SK-N-DZ (cell line): ENCODE measurements at regions not wholly inside any gene's neighbourhood (a gene's known extent, or its start where the extent isn't known, plus 50 kb on each side); places are given as distances from the start of the nearest gene placed in this dataset.
"Not testable (repeated sequence)": the region's sequence is repeated elsewhere in the genome, so short reads cannot be mapped to it uniquely, and the experiment has no call there.

Experiments
- DNase-seq: peaks from one replicate; pipeline ENCODE4 v3.0.0-alpha.2; 2015; ENCODE audit warnings: low spot score

- no peak for DNase-seq
Measured at GRCh38 chr16:17557949-17558348, 87.2 kb upstream of the XYLT1 start.

- no peak for DNase-seq
Measured at GRCh38 chr16:17557480-17557879, 86.7 kb upstream of the XYLT1 start.

- peak; percentile 26 for DNase-seq
Measured at GRCh38 chr16:17556276-17557052, 85.7 kb upstream of the XYLT1 start.

- DNase-seq: no peak
Measured at GRCh38 chr16:17555176-17555575, 84.4 kb upstream of the XYLT1 start.

- no peak for DNase-seq
Measured at GRCh38 chr16:17552351-17552750, 81.6 kb upstream of the XYLT1 start.

GRCh38 chr16:17551682-17552081 lies 80.9 kb upstream of the XYLT1 start:
- not testable (repeated sequence) for DNase-seq

GRCh38 chr16:17548825-17549224 lies 78.1 kb upstream of the XYLT1 start:
- no peak for DNase-seq

- no peak for DNase-seq
Measured at GRCh38 chr16:17544785-17545184, 74.0 kb upstream of the XYLT1 start.

GRCh38 chr16:17544304-17544703 lies 73.5 kb upstream of the XYLT1 start:
- no peak for DNase-seq

GRCh38 chr16:17543073-17543472 lies 72.3 kb upstream of the XYLT1 start:
- DNase-seq: no peak

- no peak for DNase-seq
Measured at GRCh38 chr16:17541324-17541723, 70.6 kb upstream of the XYLT1 start.

- no peak for DNase-seq
Measured at GRCh38 chr16:17538927-17539326, 68.2 kb upstream of the XYLT1 start.

- no peak for DNase-seq
Measured at GRCh38 chr16:17532338-17532995, 61.7 kb upstream of the XYLT1 start.

GRCh38 chr16:17529982-17530760 lies 59.4 kb upstream of the XYLT1 start:
- no peak for DNase-seq

- DNase-seq: no peak
Measured at GRCh38 chr16:17526956-17527937, 56.5 kb upstream of the XYLT1 start.

GRCh38 chr16:17524656-17525055 lies 53.9 kb upstream of the XYLT1 start:
- no peak for DNase-seq

- no peak for DNase-seq
Measured at GRCh38 chr16:17520561-17520960, 49.8 kb upstream of the XYLT1 start.
